ENCODE measurements at regions not wholly inside any gene's neighbourhood (a gene's known extent, or its start where the extent isn't known, plus 50 kb on each side); places are given as distances from the start of the nearest gene placed in this dataset.

GRCh38 chr4:120158841-120159463 is 92.3 kb upstream of the MAD2L1 start:
- H2BK15ac ChIP-seq (ENCODE audit: low read depth, low read length), result no peak overlapping the region

More at GRCh38 chr4:120158841-120159463, 92.3 kb upstream of the MAD2L1 start:
- H3K27ac ChIP-seq (ENCODE audit: insufficient read depth, low read length), result no peak overlapping the region
- H3K4me3 ChIP-seq (ENCODE audit: insufficient read depth, low read depth, low read length), result no peak overlapping the region
- no peak overlapping the region for H3K4ac ChIP-seq (ENCODE audit: low read depth, low read length)
- BruUV-seq (replicated peaks), result no TSS peak
- no peak overlapping the region for H4K5ac ChIP-seq (ENCODE audit: low read depth, low read length)
- H3K27me3 ChIP-seq (ENCODE audit: control insufficient read depth, insufficient read depth, low read length), result 0 out of 2 replicates have a peak, but pooled peaks cover 2% of the 10 kb centered on the region
- H4K8ac ChIP-seq (ENCODE audit: low read depth in 2 of 2, low read length in 2 of 2), result no peak overlapping the region
- no peak for TF ChIP-seq CEBPB (IDR thresholded peaks at IDR 0.05; ENCODE audit: low read depth, low read length)
- no peak for TF ChIP-seq ELK1 (IDR thresholded peaks at IDR 0.05; ENCODE audit: borderline replicate concordance, low read depth, low read length)
- no peak for TF ChIP-seq MXI1 (IDR thresholded peaks at IDR 0.05; ENCODE audit: borderline replicate concordance, low read depth, low read length)
- TF ChIP-seq CHD1 (IDR thresholded peaks at IDR 0.05; ENCODE audit: low read depth, low read length), result no peak
- TF ChIP-seq SMC3 (IDR thresholded peaks at IDR 0.05; ENCODE audit: low read depth, low read length), result no peak
- TF ChIP-seq BHLHE40 (IDR thresholded peaks at IDR 0.05; ENCODE audit: low read depth, low read length), result no peak
- no peak for TF ChIP-seq MAZ (IDR thresholded peaks at IDR 0.05; ENCODE audit: borderline replicate concordance, low read depth, low read length)
- TF ChIP-seq USF2 (IDR thresholded peaks at IDR 0.05; ENCODE audit: low read depth, low read length), result no peak
- TF ChIP-seq MAFK (IDR thresholded peaks at IDR 0.05; ENCODE audit: low read depth, low read length), result no peak
- TF ChIP-seq RAD21 (IDR thresholded peaks at IDR 0.05; ENCODE audit: low read length), result no peak
- TF ChIP-seq POLR2A (IDR thresholded peaks at IDR 0.05; ENCODE audit: low read depth, low read length), result no peak
- no peak for TF ChIP-seq CTCF (conservative IDR thresholded peaks at IDR 0.05; ENCODE audit: low read depth, low read length)
- TF ChIP-seq FOS (IDR thresholded peaks at IDR 0.05; ENCODE audit: low read depth, low read length), result no peak
- TF ChIP-seq RCOR1 (IDR thresholded peaks at IDR 0.05; ENCODE audit: insufficient replicate concordance, low read length), result no peak
- TF ChIP-seq NFE2L2 (IDR thresholded peaks at IDR 0.05; ENCODE audit: low read depth, low read length), result no peak
- TF ChIP-seq RFX5 (IDR thresholded peaks at IDR 0.05; ENCODE audit: low read depth, low read length), result no peak
- in situ Hi-C loops (cut with MboI; ENCODE audit: low sequenced_read_pairs) (no loop called here), intact Hi-C loops (cut with micrococcal nuclease) (loop anchor here (5.0 kb wide), 5 partner anchors 87 to 1093 kb away; partner anchors contain the start of gene PRDM5), dilution Hi-C loops (cut with HindIII; ENCODE audit: low sequenced_read_pairs, unreplicated experiment) (no loop called here)
- no peak overlapping the region for H3K23ac ChIP-seq (ENCODE audit: low read depth, low read length)
- H3K36me3 ChIP-seq (ENCODE audit: control insufficient read depth, insufficient read depth, low read length), result no peaks in the 10 kb centered on the region
- H3K9me3 ChIP-seq (ENCODE audit: control insufficient read depth, insufficient read depth, low read length), result no peaks in the 10 kb centered on the region
- no peak overlapping the region for H2BK20ac ChIP-seq (ENCODE audit: low read depth, low read length)
- ATAC-seq (ENCODE audit: low read depth) (no peak), DNase-seq (no peak)
- no peak overlapping the region for H3K4me2 ChIP-seq (ENCODE audit: low read depth, low read length)
- H3K9me1 ChIP-seq (ENCODE audit: insufficient read depth, low read length), result no peaks in the 10 kb centered on the region
- no peak overlapping the region for H4K91ac ChIP-seq (ENCODE audit: insufficient read depth, low read depth, low read length)
- ChIA-PET POLR2A (ENCODE audit: unreplicated experiment) (no interaction called here), CTCF (no interaction called here)
- H3K18ac ChIP-seq (ENCODE audit: low read depth, low read length), result no peak overlapping the region
- H3K4me1 ChIP-seq (ENCODE audit: control insufficient read depth, insufficient read depth, low read length), result no peaks in the 10 kb centered on the region
- no peak overlapping the region for H3K9ac ChIP-seq (ENCODE audit: low read depth, low read length)
- H3K14ac ChIP-seq (replicated peaks; ENCODE audit: low read depth, low read length), result no peak overlapping the region
- H2BK5ac ChIP-seq (ENCODE audit: low read depth, low read length, poor library complexity, severe bottlenecking), result no peak overlapping the region
- H4K20me1 ChIP-seq (ENCODE audit: insufficient read depth, low read length), result no peaks in the 10 kb centered on the region
- H3K79me1 ChIP-seq (ENCODE audit: low read depth in 1 of 2, low read length in 2 of 2), result no peaks in the 10 kb centered on the region
- no peak overlapping the region for H2BK120ac ChIP-seq (ENCODE audit: low read depth, low read length)
- H2AFZ ChIP-seq (replicated peaks; ENCODE audit: low read length, poor library complexity), result no peak overlapping the region
- H3K56ac ChIP-seq (ENCODE audit: extremely low read depth, insufficient read depth, low read length), result no peak overlapping the region
- no peak overlapping the region for H2AK9ac ChIP-seq (replicated peaks; ENCODE audit: low read depth, low read length, poor library complexity)
- no peak overlapping the region for H2AK5ac ChIP-seq (ENCODE audit: low read depth, low read length)
- WGBS, 2 experiments (ENCODE audit: extremely low coverage in 2 of 2, insufficient read length in 1 of 2), result 71% methylated on average over 1 of the region's 3 CpGs; no CpG with 5 or more reads in 1 of the 2 experiments

Data from IMR-90 (cell line).